GM12874 (cell line): ENCODE measurements at regions not wholly inside any gene's neighbourhood (a gene's known extent, or its start where the extent isn't known, plus 50 kb on each side); places are given as distances from the start of the nearest gene placed in this dataset.

Experiments
- TF ChIP-seq, protein P1 (sequence below): IDR thresholded peaks from 2 replicates; pipeline ENCODE4 v1.5.1; 2011; ENCODE audit warnings: low read depth, mild to moderate bottlenecking, control low read depth, low read length, moderate library complexity; ENCODE audit not compliant: insufficient read depth

DNA sequence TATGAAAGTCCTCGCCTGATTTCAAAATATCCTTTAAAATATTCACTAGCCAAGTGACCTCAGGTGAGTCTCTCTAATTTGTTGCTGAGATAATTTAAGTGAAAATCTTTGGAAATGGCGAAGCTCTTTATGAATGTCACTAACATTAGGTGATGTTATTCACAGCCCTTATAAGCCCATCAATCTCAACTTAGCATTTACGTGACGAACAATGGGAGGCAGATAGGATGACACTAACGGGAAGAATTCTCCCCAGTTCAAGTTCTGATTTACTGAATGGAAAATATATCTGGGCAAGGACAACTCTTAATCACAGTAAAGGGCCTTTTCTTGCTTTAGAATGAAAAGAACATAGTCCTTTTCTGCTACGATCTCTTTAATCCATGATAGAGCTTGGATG is 378.7 kb downstream of the LIG4 start:
- TF ChIP-seq, protein P1, sequence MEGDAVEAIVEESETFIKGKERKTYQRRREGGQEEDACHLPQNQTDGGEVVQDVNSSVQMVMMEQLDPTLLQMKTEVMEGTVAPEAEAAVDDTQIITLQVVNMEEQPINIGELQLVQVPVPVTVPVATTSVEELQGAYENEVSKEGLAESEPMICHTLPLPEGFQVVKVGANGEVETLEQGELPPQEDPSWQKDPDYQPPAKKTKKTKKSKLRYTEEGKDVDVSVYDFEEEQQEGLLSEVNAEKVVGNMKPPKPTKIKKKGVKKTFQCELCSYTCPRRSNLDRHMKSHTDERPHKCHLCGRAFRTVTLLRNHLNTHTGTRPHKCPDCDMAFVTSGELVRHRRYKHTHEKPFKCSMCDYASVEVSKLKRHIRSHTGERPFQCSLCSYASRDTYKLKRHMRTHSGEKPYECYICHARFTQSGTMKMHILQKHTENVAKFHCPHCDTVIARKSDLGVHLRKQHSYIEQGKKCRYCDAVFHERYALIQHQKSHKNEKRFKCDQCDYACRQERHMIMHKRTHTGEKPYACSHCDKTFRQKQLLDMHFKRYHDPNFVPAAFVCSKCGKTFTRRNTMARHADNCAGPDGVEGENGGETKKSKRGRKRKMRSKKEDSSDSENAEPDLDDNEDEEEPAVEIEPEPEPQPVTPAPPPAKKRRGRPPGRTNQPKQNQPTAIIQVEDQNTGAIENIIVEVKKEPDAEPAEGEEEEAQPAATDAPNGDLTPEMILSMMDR, result no peak

GRCh38 chr13:107835339-107836018 is 379.9 kb downstream of the LIG4 start:
- TF ChIP-seq, protein P1, result no peak

DNA sequence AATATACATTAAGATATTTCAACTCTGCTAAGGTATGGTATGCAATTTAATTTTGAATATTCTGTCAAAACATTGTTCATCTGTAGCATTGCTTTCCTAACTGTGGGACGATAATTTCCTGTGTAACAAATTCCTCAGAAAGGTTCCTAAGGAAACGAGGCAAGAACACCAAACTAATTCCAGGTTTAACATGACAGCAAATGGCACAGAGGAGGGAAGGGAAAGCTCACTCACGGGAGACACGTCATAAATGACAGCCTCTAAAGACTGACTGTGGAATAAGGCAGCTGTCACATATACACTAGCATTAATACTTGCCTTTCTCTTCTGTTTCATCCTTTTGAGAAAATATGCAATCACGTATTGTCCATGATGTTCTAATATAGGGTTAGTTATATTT is 380.6 kb downstream of the LIG4 start:
- TF ChIP-seq, protein P1, result no peak

GRCh38 chr13:107834281-107834680 is 381.1 kb downstream of the LIG4 start:
- TF ChIP-seq, protein P1, result no peak

DNA sequence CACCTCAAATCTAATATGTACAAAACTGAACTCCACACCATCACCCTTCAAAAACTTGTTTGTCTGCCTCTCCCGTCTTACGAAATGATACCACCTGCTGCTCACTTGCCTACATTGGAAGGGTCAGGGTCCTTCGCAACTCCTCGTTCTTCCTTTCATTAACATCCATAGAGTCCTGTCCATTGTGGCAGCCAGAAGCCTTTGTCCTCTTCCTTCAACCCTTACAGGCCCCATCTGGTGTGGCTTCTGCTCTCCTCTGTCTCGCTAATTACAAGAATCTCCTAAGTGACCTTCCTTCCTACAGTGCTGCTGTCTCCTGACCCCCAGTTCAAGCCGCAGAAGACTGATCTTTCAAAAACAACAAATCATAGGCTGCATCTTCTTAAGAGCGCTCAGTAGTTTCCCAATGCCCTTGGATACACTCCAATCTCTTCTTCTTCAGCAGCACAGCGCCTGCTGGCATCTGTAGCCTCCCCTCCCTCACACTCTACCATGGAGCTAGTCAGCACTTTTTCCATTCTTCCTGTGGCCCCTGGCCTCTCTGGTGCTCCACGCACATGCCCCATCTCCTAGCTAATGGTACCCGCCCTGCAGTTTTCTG is 382.7 kb downstream of the LIG4 start:
- TF ChIP-seq, protein P1, result no peak

- TF ChIP-seq, protein P1, result no peak
Measured at GRCh38 chr13:107830804-107831203, 384.5 kb downstream of the LIG4 start.

- TF ChIP-seq, protein P1, result no peak
Measured at GRCh38 chr13:107827840-107828549, 387.3 kb downstream of the LIG4 start.
